HG03354 (cell line): ENCODE measurements at regions not wholly inside any gene's neighbourhood (a gene's known extent, or its start where the extent isn't known, plus 50 kb on each side); places are given as distances from the start of the nearest gene placed in this dataset.
A peak's percentile ranks its signal among the peaks of the same experiment; 100 is the strongest.

Experiments used
- ATAC-seq: cut with Tn5 transposase; IDR thresholded peaks from one replicate; pipeline ENCODE4 v1.9.1; 2021; ENCODE audit warnings: mild to moderate bottlenecking; ENCODE audit not compliant: unreplicated experiment, poor library complexity, severe bottlenecking

- ATAC-seq = no peak
These were observed 754.3 kb upstream of the TENM3 start for GRCh38 chr4:181488926-181489325.

- ATAC-seq = no peak
These were observed 745.1 kb upstream of the TENM3 start for GRCh38 chr4:181498148-181498547.

GRCh38 chr4:181502611-181503010 is 740.6 kb upstream of the TENM3 start:
- no peak for ATAC-seq

GRCh38 chr4:181503687-181504390 is 739.4 kb upstream of the TENM3 start:
- no peak for ATAC-seq

GRCh38 chr4:181504924-181505323 is 738.3 kb upstream of the TENM3 start:
- ATAC-seq = no peak

GRCh38 chr4:181507180-181507835 is 735.9 kb upstream of the TENM3 start:
- no peak for ATAC-seq

- no peak for ATAC-seq
These were observed 735.3 kb upstream of the TENM3 start for GRCh38 chr4:181507938-181508337.

GRCh38 chr4:181508601-181509000 is 734.6 kb upstream of the TENM3 start:
- no peak for ATAC-seq

GRCh38 chr4:181509073-181509472 is 734.1 kb upstream of the TENM3 start:
- no peak for ATAC-seq

- no peak for ATAC-seq
These were observed 725.7 kb upstream of the TENM3 start for GRCh38 chr4:181517491-181517890.

- no peak for ATAC-seq
These were observed 722.4 kb upstream of the TENM3 start for GRCh38 chr4:181520790-181521189.

- no peak for ATAC-seq
These were observed 719.2 kb upstream of the TENM3 start for GRCh38 chr4:181523973-181524372.

GRCh38 chr4:181524499-181524898 is 718.7 kb upstream of the TENM3 start:
- ATAC-seq = no peak

GRCh38 chr4:181525634-181526033 is 717.6 kb upstream of the TENM3 start:
- ATAC-seq = no peak

GRCh38 chr4:181528570-181529184 is 714.5 kb upstream of the TENM3 start:
- peak; percentile 81 for ATAC-seq

- no peak for ATAC-seq
These were observed 713.7 kb upstream of the TENM3 start for GRCh38 chr4:181529537-181529936.

GRCh38 chr4:181536196-181536746 is 706.9 kb upstream of the TENM3 start:
- no peak for ATAC-seq

- no peak for ATAC-seq
These were observed 706.3 kb upstream of the TENM3 start for GRCh38 chr4:181536811-181537434.

- ATAC-seq = no peak
These were observed 704.8 kb upstream of the TENM3 start for GRCh38 chr4:181538431-181538830.

GRCh38 chr4:181541396-181541795 is 701.8 kb upstream of the TENM3 start:
- ATAC-seq = no peak
